ENCODE measurements at regions not wholly inside any gene's neighbourhood (a gene's known extent, or its start where the extent isn't known, plus 50 kb on each side); places are given as distances from the start of the nearest gene placed in this dataset.

GRCh38 chr5:38718771-38719391 is 126.9 kb upstream of the OSMR start:
- DNase-seq (ENCODE audit: low read depth): no peak
- TF ChIP-seq, protein P1, sequence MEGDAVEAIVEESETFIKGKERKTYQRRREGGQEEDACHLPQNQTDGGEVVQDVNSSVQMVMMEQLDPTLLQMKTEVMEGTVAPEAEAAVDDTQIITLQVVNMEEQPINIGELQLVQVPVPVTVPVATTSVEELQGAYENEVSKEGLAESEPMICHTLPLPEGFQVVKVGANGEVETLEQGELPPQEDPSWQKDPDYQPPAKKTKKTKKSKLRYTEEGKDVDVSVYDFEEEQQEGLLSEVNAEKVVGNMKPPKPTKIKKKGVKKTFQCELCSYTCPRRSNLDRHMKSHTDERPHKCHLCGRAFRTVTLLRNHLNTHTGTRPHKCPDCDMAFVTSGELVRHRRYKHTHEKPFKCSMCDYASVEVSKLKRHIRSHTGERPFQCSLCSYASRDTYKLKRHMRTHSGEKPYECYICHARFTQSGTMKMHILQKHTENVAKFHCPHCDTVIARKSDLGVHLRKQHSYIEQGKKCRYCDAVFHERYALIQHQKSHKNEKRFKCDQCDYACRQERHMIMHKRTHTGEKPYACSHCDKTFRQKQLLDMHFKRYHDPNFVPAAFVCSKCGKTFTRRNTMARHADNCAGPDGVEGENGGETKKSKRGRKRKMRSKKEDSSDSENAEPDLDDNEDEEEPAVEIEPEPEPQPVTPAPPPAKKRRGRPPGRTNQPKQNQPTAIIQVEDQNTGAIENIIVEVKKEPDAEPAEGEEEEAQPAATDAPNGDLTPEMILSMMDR (IDR thresholded peaks at IDR 0.05; ENCODE audit: insufficient read depth, low read depth, low read length, missing control alignments): no peak
- H3K4me3 ChIP-seq (ENCODE audit: low read length): no peak overlapping the region

GRCh38 chr5:38719403-38719802 is 126.4 kb upstream of the OSMR start:
- no peak for DNase-seq (ENCODE audit: low read depth)
- TF ChIP-seq, protein P1 (IDR thresholded peaks at IDR 0.05; ENCODE audit: insufficient read depth, low read depth, low read length, missing control alignments): no peak
- no peak overlapping the region for H3K4me3 ChIP-seq (ENCODE audit: low read length)

DNA sequence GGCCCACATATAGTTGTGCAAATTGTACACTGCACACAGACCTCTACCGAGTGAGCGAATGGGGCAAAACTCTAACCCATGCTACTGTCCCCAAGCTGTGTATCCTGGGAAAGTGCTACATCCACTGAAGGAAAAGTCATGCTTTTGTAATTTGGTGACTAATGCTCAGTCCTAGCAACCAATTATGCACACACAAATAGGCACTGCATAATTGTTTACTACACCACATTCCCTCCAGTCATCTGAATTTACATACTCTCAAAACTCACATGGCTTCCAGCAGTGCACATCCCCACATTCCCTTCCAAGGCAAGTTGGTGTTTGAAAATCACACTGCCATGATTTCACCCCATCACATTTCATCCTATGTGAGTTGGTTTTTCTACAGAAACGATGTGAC is 125.9 kb upstream of the OSMR start:
- TF ChIP-seq, protein P1 (IDR thresholded peaks at IDR 0.05; ENCODE audit: insufficient read depth, low read depth, low read length, missing control alignments): no peak
- no peak overlapping the region for H3K4me3 ChIP-seq (ENCODE audit: low read length)
- DNase-seq (ENCODE audit: low read depth): peak; percentile 50

GRCh38 chr5:38720554-38721361 is 125.1 kb upstream of the OSMR start:
- TF ChIP-seq, protein P1 (IDR thresholded peaks at IDR 0.05; ENCODE audit: insufficient read depth, low read depth, low read length, missing control alignments): no peak
- DNase-seq (ENCODE audit: low read depth): no peak
- H3K4me3 ChIP-seq (ENCODE audit: low read length): no peak overlapping the region

DNA sequence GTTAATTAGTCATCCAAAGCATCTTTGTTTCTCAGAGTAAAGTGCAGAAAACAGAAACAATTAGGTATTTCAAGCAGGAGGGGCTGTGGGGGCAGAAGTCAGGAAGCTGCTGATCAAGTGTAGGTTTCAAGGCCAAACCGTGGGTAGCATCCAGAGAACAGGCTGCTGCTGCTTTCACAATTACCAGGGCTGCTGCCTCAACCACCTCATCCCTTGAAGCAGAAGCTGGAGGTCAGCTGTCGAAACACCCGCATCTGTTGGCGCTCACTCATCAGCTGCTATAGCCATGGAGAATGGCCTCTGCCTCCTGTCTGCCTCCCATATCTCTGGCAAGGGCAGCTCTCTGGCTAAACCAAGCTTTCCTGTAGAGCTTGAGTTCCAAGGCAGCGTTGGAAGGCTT is 122.9 kb upstream of the OSMR start:
- TF ChIP-seq, protein P1 (IDR thresholded peaks at IDR 0.05; ENCODE audit: insufficient read depth, low read depth, low read length, missing control alignments): no peak
- no peak for DNase-seq (ENCODE audit: low read depth)
- no peak overlapping the region for H3K4me3 ChIP-seq (ENCODE audit: low read length)

DNA sequence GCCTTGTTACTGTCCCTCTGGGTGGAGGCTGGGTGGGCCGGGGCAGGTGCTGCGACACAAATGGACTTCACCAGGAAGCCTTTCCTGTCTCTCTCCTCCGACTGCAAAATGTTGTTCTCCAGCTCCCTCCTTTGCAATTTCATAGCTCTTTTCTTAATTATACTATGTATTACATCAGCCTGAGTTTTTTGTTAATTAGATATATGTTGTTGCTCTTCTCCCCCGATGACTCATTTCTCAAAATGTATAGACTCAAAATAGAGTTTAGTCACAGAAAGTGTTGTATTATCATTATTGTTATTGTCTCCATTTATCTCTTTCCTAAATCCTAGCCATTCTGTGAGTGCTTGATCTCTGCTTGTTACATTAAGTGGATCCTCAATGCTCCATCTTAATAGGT is 122.4 kb upstream of the OSMR start:
- DNase-seq (ENCODE audit: low read depth): no peak
- TF ChIP-seq, protein P1 (IDR thresholded peaks at IDR 0.05; ENCODE audit: insufficient read depth, low read depth, low read length, missing control alignments): no peak
- H3K4me3 ChIP-seq (ENCODE audit: low read length): no peak overlapping the region
